CD14-positive monocyte (primary cell): ENCODE measurements at regions not wholly inside any gene's neighbourhood (a gene's known extent, or its start where the extent isn't known, plus 50 kb on each side); places are given as distances from the start of the nearest gene placed in this dataset.

Experiments
- DNase-seq, 3 donors: peaks; one replicate each; pipeline ENCODE4 v3.0.0-alpha.2; 2011 to 2022
- H2AFZ ChIP-seq: 2 replicates; pipeline ENCODE4 v1.6.0; 2012; ENCODE audit warnings: mild to moderate bottlenecking, low read depth, low read length, inconsistent platforms; ENCODE audit not compliant: insufficient read depth, poor library complexity, severe bottlenecking
- H3K27ac ChIP-seq, 2 donors: 1 replicate in 1 of 2; 2 replicates in 1 of 2; pipeline ENCODE4 v1.5.1; 2012 to 2013; ENCODE audit warnings: low read length in 2 of 2, control low read depth in 1 of 2, inconsistent platforms in 1 of 2, low read depth in 1 of 2, mild to moderate bottlenecking in 1 of 2
- H3K27me3 ChIP-seq, 2 donors: one replicate each; pipeline versions ENCODE4 v1.6.0 to v1.6.1; 2011 to 2013; ENCODE audit warnings: low read length in 2 of 2; ENCODE audit not compliant: control insufficient read depth in 2 of 2, insufficient read depth in 2 of 2
- H3K36me3 ChIP-seq, 2 donors: replicated peaks in 1 of 2; 1 replicate in 1 of 2; 2 replicates in 1 of 2; pipeline versions ENCODE4 v1.5.1 to v1.6.1; 2012 to 2013; ENCODE audit warnings: low read length in 2 of 2, control low read depth in 1 of 2, inconsistent platforms in 1 of 2, mild to moderate bottlenecking in 1 of 2; ENCODE audit not compliant: insufficient read depth in 2 of 2, control insufficient read depth in 1 of 2
- H3K4me1 ChIP-seq, 2 donors: 1 replicate in 1 of 2; 2 replicates in 1 of 2; pipeline versions ENCODE4 v1.5.1 to v1.6.1; 2012 to 2013; ENCODE audit warnings: low read length in 2 of 2, control low read depth in 1 of 2, inconsistent platforms in 1 of 2, mild to moderate bottlenecking in 1 of 2, moderate library complexity in 1 of 2; ENCODE audit not compliant: insufficient read depth in 2 of 2, control insufficient read depth in 1 of 2
- H3K4me2 ChIP-seq: replicated peaks from 2 replicates; pipeline ENCODE3; 2012; ENCODE audit warnings: low read length, moderate library complexity, mild to moderate bottlenecking; ENCODE audit not compliant: poor library complexity, severe bottlenecking; ENCODE audit errors: extremely low read depth
- H3K4me3 ChIP-seq, 3 experiments: fragments of 200-600 bp in 1 of 3; sonication (generic) in 1 of 3; replicated peaks in 1 of 3; 1 replicate in 2 of 3; 2 replicates in 1 of 3; pipeline ENCODE4 v1.5.1; 2011 to 2013; ENCODE audit warnings: low read length in 3 of 3, mild to moderate bottlenecking in 3 of 3, control low read depth in 2 of 3, low read depth in 2 of 3, inconsistent platforms in 1 of 3, moderate library complexity in 1 of 3
- H3K79me2 ChIP-seq: 2 replicates; pipeline ENCODE4 v1.6.0; 2012; ENCODE audit warnings: mild to moderate bottlenecking, control low read depth, inconsistent platforms, low read length, moderate library complexity; ENCODE audit not compliant: insufficient read depth
- H3K9ac ChIP-seq: 2 replicates; pipeline ENCODE4 v1.6.0; 2017; ENCODE audit warnings: low read length, mild to moderate bottlenecking; ENCODE audit not compliant: insufficient read depth, poor library complexity, severe bottlenecking
- H3K9me3 ChIP-seq, 2 donors: replicated peaks in 1 of 2; 1 replicate in 1 of 2; 2 replicates in 1 of 2; pipeline versions ENCODE4 v1.5.1 to v1.6.1; 2012 to 2013; ENCODE audit warnings: low read length in 2 of 2, control low read depth in 1 of 2; ENCODE audit not compliant: control insufficient read depth in 1 of 2, insufficient read depth in 1 of 2
- H4K20me1 ChIP-seq: 2 replicates; pipeline ENCODE4 v1.6.0; 2012; ENCODE audit warnings: mild to moderate bottlenecking, low read length, control low read depth, moderate library complexity; ENCODE audit not compliant: insufficient read depth
- H3K27ac Mint-ChIP-seq, 7 donors: one replicate each; pipeline ENCODE4 v1.8.0; 2020; ENCODE audit warnings: mild to moderate bottlenecking in 7 of 7, mixed read lengths in 7 of 7, moderate library complexity in 6 of 7, inconsistent platforms in 2 of 7
- H3K27me3 Mint-ChIP-seq, 3 donors: one replicate each; pipeline ENCODE4 v1.8.0; 2021 to 2022; ENCODE audit warnings: low read depth in 3 of 3, mild to moderate bottlenecking in 3 of 3, mixed read lengths in 3 of 3, moderate library complexity in 3 of 3, inconsistent platforms in 1 of 3
- H3K36me3 Mint-ChIP-seq, 2 donors: one replicate each; pipeline ENCODE4 v1.8.0; 2020; ENCODE audit warnings: mixed read lengths in 2 of 2, inconsistent platforms in 1 of 2, mild to moderate bottlenecking in 1 of 2
- H3K4me1 Mint-ChIP-seq: one replicate; pipeline ENCODE4 v1.8.0; 2020; ENCODE audit warnings: mild to moderate bottlenecking, mixed read lengths
- H3K4me3 Mint-ChIP-seq, 2 donors: one replicate each; pipeline ENCODE4 v1.8.0; 2020; ENCODE audit warnings: mild to moderate bottlenecking in 2 of 2, mixed read lengths in 2 of 2, moderate library complexity in 1 of 2
- H3K9me3 Mint-ChIP-seq, 7 donors: one replicate each; pipeline ENCODE4 v1.8.0; 2020 to 2022; ENCODE audit warnings: mixed read lengths in 7 of 7, mild to moderate bottlenecking in 6 of 7, moderate library complexity in 6 of 7, inconsistent platforms in 2 of 7
- WGBS: methylation state at CpG from one replicate; pipeline ENCODE4 v1.1.5; 2013; ENCODE audit warnings: missing lambda C conversion rate; ENCODE audit not compliant: insufficient coverage; 5-methylcytosine and 5-hydroxymethylcytosine counted together
- intact Hi-C, 2 donors: fragments of 100-400 bp; cut with micrococcal nuclease; formaldehyde crosslinking; loops; one replicate each; pipeline versions ENCODE4 v1.15.0 to v1.15.1; 2023
- TF ChIP-seq, protein P1 (sequence below): fragments of 200-600 bp; IDR thresholded peaks from one replicate; pipeline ENCODE4 v1.8.0; 2022; ENCODE audit warnings: antibody characterized with exemption, mild to moderate bottlenecking

DNA sequence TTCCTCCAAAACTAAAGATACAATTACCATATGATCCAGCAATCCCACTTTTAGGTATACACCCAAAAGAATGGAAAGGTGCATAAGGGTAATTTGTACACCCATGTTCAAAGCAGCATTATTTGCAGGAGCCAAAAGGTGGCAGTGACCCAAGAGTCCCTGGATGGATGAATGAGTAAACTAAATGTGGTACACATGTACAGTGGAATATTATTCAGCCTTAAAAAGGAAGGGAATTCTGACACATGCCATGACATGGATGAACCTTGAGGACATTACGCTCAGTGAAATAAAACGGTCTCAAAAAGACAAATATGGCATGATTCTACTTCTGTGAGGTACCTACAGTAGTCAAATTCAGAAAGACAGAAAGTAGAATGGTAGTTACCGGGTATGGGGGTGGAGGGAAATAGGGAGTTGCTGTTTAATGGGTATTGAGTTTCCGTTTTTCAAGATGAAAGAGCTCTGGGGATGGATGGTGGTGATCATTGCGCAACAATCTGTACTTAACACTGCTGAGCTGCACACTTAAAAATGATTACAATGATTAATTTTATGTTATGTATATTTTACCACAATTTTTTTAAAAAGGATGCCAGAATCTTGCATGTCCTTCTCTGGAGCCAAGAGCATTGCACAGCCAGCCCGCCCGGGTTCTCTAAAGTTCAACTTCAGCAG, 518.9 kb upstream of the JARID2 start:
- Histone ChIP-seq H3K9ac (peak overlapping the region; percentile 89), H3K36me3 (no peaks in the 10 kb centered on the region), H3K27ac (peak overlapping the region; percentile 99 to 100), H3K9me3 (no peaks in the 10 kb centered on the region), H3K4me1 (peaks cover 66 to 70% of the 10 kb centered on the region in 2 donors), H3K79me2 (no peaks in the 10 kb centered on the region), H3K27me3 (no peaks in the 10 kb centered on the region), H3K4me2 (peak overlapping the region; percentile 29), H3K4me3 (peak overlapping the region in 1 of 3 experiments; percentile 9), H4K20me1 (no peaks in the 10 kb centered on the region), H2AFZ (no peak overlapping the region)
- DNase-seq: peak; percentile 65 to 72 (median 67)
- TF ChIP-seq, protein P1, sequence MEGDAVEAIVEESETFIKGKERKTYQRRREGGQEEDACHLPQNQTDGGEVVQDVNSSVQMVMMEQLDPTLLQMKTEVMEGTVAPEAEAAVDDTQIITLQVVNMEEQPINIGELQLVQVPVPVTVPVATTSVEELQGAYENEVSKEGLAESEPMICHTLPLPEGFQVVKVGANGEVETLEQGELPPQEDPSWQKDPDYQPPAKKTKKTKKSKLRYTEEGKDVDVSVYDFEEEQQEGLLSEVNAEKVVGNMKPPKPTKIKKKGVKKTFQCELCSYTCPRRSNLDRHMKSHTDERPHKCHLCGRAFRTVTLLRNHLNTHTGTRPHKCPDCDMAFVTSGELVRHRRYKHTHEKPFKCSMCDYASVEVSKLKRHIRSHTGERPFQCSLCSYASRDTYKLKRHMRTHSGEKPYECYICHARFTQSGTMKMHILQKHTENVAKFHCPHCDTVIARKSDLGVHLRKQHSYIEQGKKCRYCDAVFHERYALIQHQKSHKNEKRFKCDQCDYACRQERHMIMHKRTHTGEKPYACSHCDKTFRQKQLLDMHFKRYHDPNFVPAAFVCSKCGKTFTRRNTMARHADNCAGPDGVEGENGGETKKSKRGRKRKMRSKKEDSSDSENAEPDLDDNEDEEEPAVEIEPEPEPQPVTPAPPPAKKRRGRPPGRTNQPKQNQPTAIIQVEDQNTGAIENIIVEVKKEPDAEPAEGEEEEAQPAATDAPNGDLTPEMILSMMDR: no peak
- Mint-ChIP-seq H3K27ac (peak overlapping the region; percentile 96 to 100 (median 100)), H3K27me3 (no peaks in the 10 kb centered on the region), H3K4me1 (peaks cover 77% of the 10 kb centered on the region), H3K4me3 (peak overlapping the region in 1 of 2 donors; percentile 33), H3K36me3 (peaks cover 3 to 7% of the 10 kb centered on the region in 2 donors), H3K9me3 (peaks cover 0 to 4% (median 0%) of the 10 kb centered on the region in 7 donors)
- intact Hi-C loops: loop anchor here in 1 of 2 donors (5.0 kb wide), 1 partner anchor 515 kb away; no protein-coding TSS in a partner anchor
- WGBS: 94% methylated on average over 2 of the region's 7 CpGs

DNA sequence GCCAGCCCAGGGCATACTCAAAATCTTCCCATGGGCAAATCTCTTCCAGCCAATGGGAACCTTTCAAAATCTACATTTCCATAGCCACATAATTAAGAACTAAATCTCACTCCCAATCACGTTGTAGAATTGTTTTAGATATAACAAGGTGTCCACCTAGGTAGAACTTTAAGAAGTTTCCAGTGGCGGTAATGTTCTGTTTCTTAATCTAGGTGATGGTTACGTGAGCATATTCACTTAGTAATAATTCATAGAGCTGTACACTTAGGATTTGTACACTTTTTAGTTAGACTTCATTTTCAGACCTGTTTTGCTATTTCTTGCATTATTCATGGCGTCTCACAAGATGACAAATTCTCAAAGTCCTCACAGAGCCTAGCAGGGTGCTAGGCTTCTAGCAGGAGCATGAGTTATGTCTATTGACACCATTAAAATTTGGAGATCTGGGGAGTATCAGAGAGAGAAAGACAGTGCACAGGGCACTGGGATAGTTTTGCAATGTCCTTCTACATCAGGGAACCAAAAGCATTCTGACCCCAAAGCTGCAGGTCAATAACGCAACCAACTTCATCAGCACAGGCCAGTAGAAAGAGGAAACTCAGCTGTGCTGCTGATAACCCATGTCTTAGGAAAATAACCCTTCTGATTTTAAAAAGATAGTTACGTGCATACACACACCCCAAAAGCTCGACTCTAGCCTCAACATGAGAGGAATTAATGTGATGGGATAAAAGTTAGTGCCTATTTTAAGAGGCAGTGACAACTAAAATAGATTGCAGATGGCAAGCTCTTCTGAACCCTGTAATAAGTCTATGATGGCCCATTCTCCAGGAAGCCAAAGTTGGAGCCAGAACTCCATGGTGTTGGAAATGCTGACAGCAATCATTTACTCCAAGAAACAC, 518.1 kb upstream of the JARID2 start:
- Histone ChIP-seq H2AFZ (no peak overlapping the region), H3K36me3 (no peaks in the 10 kb centered on the region), H4K20me1 (no peaks in the 10 kb centered on the region), H3K4me1 (peaks cover 65 to 66% of the 10 kb centered on the region in 2 donors), H3K4me3 (peak overlapping the region in 1 of 3 experiments; percentile 9), H3K9me3 (no peaks in the 10 kb centered on the region), H3K27ac (peak overlapping the region; percentile 99 to 100), H3K4me2 (peak overlapping the region; percentile 29), H3K9ac (peak overlapping the region; percentile 89), H3K79me2 (no peaks in the 10 kb centered on the region), H3K27me3 (no peaks in the 10 kb centered on the region)
- Mint-ChIP-seq H3K4me3 (peak overlapping the region; percentile 39 to 64), H3K4me1 (peaks cover 79% of the 10 kb centered on the region), H3K36me3 (peaks cover 7 to 9% of the 10 kb centered on the region in 2 donors), H3K27me3 (no peaks in the 10 kb centered on the region), H3K9me3 (peaks cover 0 to 9% (median 0%) of the 10 kb centered on the region in 7 donors), H3K27ac (peak overlapping the region; percentile 96 to 100 (median 100))
- DNase-seq: peak; percentile 90 to 92 (median 91)
- intact Hi-C loops: loop anchor here in 1 of 2 donors (5.0 kb wide), 1 partner anchor 515 kb away; no protein-coding TSS in a partner anchor
- TF ChIP-seq, protein P1: no peak
- no CpG with 5 or more reads among the region's 7 CpGs for WGBS
